OCI-LY3 (cell line): ENCODE measurements at regions not wholly inside any gene's neighbourhood (a gene's known extent, or its start where the extent isn't known, plus 50 kb on each side); places are given as distances from the start of the nearest gene placed in this dataset.

Experiments
- EZH2phosphoT487 ChIP-seq: fragments of 200-600 bp; shearing (Covaris generic); IDR thresholded peaks from 2 replicates; pipeline ENCODE4 v1.6.1; 2018; ENCODE audit warnings: antibody characterized with exemption, mixed run types, low read depth
- TF ChIP-seq, protein P1 (sequence below): fragments of 200-600, 300-600 bp; sonication (generic); IDR thresholded peaks from 2 replicates; pipeline ENCODE4 v1.5.1; 2014; ENCODE audit warnings: antibody characterized with exemption, low read length, low read depth

DNA sequence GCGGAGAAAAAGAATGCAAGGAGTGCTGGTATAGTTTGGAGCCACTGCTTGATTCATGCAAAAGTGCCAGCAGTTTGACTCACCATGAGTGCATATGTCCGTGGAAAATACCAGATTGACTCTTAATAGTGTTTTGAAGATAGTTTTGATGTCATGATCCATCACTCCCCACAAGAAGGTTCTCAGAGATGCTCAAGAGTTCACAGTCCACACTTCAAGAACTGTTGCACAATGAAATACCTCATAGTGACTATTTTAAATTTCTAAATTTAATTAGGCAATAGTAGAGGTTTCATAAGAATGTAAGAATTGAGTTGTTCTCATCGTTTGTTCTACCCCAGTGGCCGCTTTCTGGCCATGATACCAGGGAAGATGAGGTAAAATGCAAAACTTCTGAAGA lies 286.6 kb upstream of the RGS6 start:
- TF ChIP-seq, protein P1, sequence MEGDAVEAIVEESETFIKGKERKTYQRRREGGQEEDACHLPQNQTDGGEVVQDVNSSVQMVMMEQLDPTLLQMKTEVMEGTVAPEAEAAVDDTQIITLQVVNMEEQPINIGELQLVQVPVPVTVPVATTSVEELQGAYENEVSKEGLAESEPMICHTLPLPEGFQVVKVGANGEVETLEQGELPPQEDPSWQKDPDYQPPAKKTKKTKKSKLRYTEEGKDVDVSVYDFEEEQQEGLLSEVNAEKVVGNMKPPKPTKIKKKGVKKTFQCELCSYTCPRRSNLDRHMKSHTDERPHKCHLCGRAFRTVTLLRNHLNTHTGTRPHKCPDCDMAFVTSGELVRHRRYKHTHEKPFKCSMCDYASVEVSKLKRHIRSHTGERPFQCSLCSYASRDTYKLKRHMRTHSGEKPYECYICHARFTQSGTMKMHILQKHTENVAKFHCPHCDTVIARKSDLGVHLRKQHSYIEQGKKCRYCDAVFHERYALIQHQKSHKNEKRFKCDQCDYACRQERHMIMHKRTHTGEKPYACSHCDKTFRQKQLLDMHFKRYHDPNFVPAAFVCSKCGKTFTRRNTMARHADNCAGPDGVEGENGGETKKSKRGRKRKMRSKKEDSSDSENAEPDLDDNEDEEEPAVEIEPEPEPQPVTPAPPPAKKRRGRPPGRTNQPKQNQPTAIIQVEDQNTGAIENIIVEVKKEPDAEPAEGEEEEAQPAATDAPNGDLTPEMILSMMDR = no peak
- TF ChIP-seq EZH2phosphoT487 = no peak
